GM12878 (cell line): ENCODE measurements at regions not wholly inside any gene's neighbourhood (a gene's known extent, or its start where the extent isn't known, plus 50 kb on each side); places are given as distances from the start of the nearest gene placed in this dataset.

ENCODE experiments used
- ATAC-seq: fragments of 200-7000 bp; cut with Tn5 transposase; 3 replicates; pipeline ENCODE4 v1.9.1; 2020; ENCODE audit warnings: mild to moderate bottlenecking, moderate library complexity
- BruUV-seq: library from RNA; stranded (reverse); fragments of 400-500 nt; replicated peaks from 2 replicates; lab custom pipeline; 2021; lab: Mats Ljungman, UMichigan
- CTCF ChIA-PET: fragments of 300-600 bp; sonication (Branson Sonifier 250); formaldehyde crosslinking; extraction: SDS; loops from one replicate; lab custom pipeline; 2021; ENCODE audit warnings: inconsistent platforms; lab: Yijun Ruan, JAX
- POLR2A ChIA-PET: fragments of 350-600 bp; formaldehyde crosslinking; extraction: SDS; loops from one replicate; lab custom pipeline; 2021; ENCODE audit warnings: inconsistent platforms; lab: Charles Lee
- RAD21 ChIA-PET: fragments of 300-600 bp; sonication (Branson Sonifier 250); formaldehyde crosslinking; loops from one replicate; lab custom pipeline; 2023; ENCODE audit warnings: antibody characterized with exemption; ENCODE audit not compliant: unreplicated experiment; lab: Charles Lee
- SMC1A ChIA-PET: fragments of 300-600 bp; sonication (Branson Sonifier 250); formaldehyde crosslinking; loops from one replicate; lab custom pipeline; 2023; ENCODE audit not compliant: unreplicated experiment, uncharacterized antibody; lab: Charles Lee
- DNase-seq: peaks from one replicate; pipeline ENCODE4 v3.0.0-alpha.2; 2011; ENCODE audit warnings: low read depth, low spot score
- FAIRE-seq: peaks from 3 replicates; lab custom pipeline; 2011; peaks lifted over from hg19 to GRCh38; lab: Jason Lieb, UNC
- H2AFZ ChIP-seq: 2 replicates; pipeline ENCODE4 v1.6.0; 2011; ENCODE audit warnings: low read depth, low read length, control low read depth; ENCODE audit not compliant: control insufficient read depth
- H3K27ac ChIP-seq: 2 replicates; pipeline ENCODE4 v1.5.1; 2011; ENCODE audit warnings: control low read depth; ENCODE audit not compliant: control insufficient read depth, insufficient read depth
- H3K27me3 ChIP-seq, 2 experiments: replicated peaks in 1 of 2; 2 replicates each; pipeline versions ENCODE4 v1.6.0 to v1.6.1; 2011; ENCODE audit warnings: low read length in 1 of 2; ENCODE audit not compliant: control insufficient read depth in 2 of 2, insufficient read depth in 2 of 2
- H3K36me3 ChIP-seq, 2 experiments: 2 replicates each; pipeline ENCODE4 v1.5.1; 2011; ENCODE audit warnings: low read length in 1 of 2; ENCODE audit not compliant: control insufficient read depth in 2 of 2, insufficient read depth in 2 of 2
- H3K4me1 ChIP-seq: 2 replicates; pipeline ENCODE4 v1.6.1; 2011; ENCODE audit warnings: mild to moderate bottlenecking, low read length, moderate library complexity, mixed read lengths; ENCODE audit not compliant: control insufficient read depth, insufficient read depth
- H3K4me2 ChIP-seq: 2 replicates; pipeline ENCODE4 v1.6.0; 2011; ENCODE audit warnings: control low read depth; ENCODE audit not compliant: control insufficient read depth, insufficient read depth
- H3K4me3 ChIP-seq: fragments of 200-600 bp; sonication (generic); 2 replicates; pipeline ENCODE4 v1.5.1; 2016
- H3K79me2 ChIP-seq: 2 replicates; pipeline ENCODE4 v1.6.0; 2011; ENCODE audit warnings: low read length; ENCODE audit not compliant: control insufficient read depth, insufficient read depth
- H3K9ac ChIP-seq: 2 replicates; pipeline ENCODE4 v1.8.0; 2011; ENCODE audit warnings: low read length, control low read depth, mixed read lengths; ENCODE audit not compliant: control insufficient read depth, insufficient read depth
- H3K9me3 ChIP-seq: replicated peaks from 3 replicates; pipeline ENCODE4 v1.5.1; 2011; ENCODE audit warnings: mild to moderate bottlenecking, low read length; ENCODE audit not compliant: control insufficient read depth, insufficient read depth
- H4K20me1 ChIP-seq: 2 replicates; pipeline ENCODE4 v1.6.0; 2011; ENCODE audit not compliant: control insufficient read depth, insufficient read depth
- BRCA1 ChIP-seq: IDR thresholded peaks from 2 replicates; pipeline ENCODE4 v1.6.1; 2011; ENCODE audit warnings: low read depth, low read length, improper control_type of control experiment
- CHD1 ChIP-seq: IDR thresholded peaks from 2 replicates; pipeline ENCODE4 v1.6.1; 2012; ENCODE audit warnings: low read depth, low read length, improper control_type of control experiment
- ETV6 ChIP-seq, 2 experiments: fragments of 450-650 bp in 1 of 2; IDR thresholded peaks in 1 of 2; conservative IDR thresholded peaks in 1 of 2; 2 replicates each; pipeline ENCODE4 v1.6.1; 2014; ENCODE audit warnings: antibody characterized with exemption in 1 of 2, borderline replicate concordance in 1 of 2, low read depth in 1 of 2, mild to moderate bottlenecking in 1 of 2, moderate library complexity in 1 of 2
- NFXL1 ChIP-seq: fragments of 450-650 bp; IDR thresholded peaks from 2 replicates; pipeline ENCODE4 v1.6.1; 2017; ENCODE audit warnings: antibody characterized with exemption, mild to moderate bottlenecking, borderline replicate concordance
- WGBS: methylation state at CpG from one replicate; pipeline ENCODE4 v1.1.6; 2016; ENCODE audit warnings: low lambda C conversion rate; ENCODE audit not compliant: insufficient replicate concordance, insufficient coverage; ENCODE audit errors: missing lambda C conversion rate; 5-methylcytosine and 5-hydroxymethylcytosine counted together
- in situ Hi-C: fragments of 300-500 bp; cut with MboI; formaldehyde crosslinking; loops from 9 replicates; pipeline ENCODE4 v1.14.3; 2018; ENCODE audit warnings: mixed read lengths
- intact Hi-C: fragments of 100-400 bp; cut with micrococcal nuclease; formaldehyde crosslinking; loops from one replicate; pipeline ENCODE4 v1.14.2; 2022; ENCODE audit not compliant: unreplicated experiment

DNA sequence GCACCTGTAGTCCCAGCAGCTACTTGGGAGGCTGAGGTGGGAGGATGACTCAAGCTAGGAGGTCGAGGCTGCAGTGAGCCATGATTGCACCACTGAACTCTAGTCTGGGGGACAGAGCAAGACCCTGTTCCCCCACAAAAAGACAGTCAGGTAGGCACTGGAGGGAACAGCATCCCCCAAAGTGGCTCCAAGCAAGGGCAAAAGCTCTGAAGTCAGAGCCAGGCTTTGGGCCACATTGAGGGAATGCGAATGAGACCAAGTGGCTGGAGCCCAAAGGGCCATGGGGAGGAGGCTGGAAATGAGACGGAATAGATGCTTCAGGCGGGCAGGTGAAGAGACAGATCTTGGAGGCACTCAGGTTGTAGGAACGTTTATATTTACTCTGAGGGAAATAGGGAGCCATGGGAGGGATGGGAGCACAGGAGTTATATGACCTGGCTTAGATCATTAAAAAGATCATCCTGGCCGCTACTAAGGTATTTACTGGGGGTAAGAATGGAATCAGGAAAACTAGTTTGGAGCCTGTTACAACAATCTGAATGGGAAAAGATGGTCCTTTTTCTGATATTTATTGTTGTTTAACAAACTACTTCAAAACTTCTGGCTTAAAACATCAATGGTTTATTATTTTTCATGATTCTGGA, 229.6 kb upstream of the ZNF217 start:
- H3K4me3 ChIP-seq, result no peak overlapping the region
- no peaks in the 10 kb centered on the region for H4K20me1 ChIP-seq
- no peaks in the 10 kb centered on the region for H3K79me2 ChIP-seq
- SMC1A ChIA-PET, result interaction anchor here (1.7 kb wide), 1 partner anchor 8 kb away, joined by 7 read pairs; no protein-coding TSS in a partner anchor
- DNase-seq, result no peak
- no peak overlapping the region for H3K27ac ChIP-seq
- BruUV-seq, result no TSS peak
- WGBS, result 74% methylated on average over 6 of the region's 6 CpGs
- H3K36me3 ChIP-seq, result no peaks in the 10 kb centered on the region
- H3K9me3 ChIP-seq, result no peaks in the 10 kb centered on the region; the same call in 1 of the 3 replicates
- H3K4me2 ChIP-seq, result no peak overlapping the region
- POLR2A ChIA-PET, result no interaction called here
- no peak for ATAC-seq
- no peak overlapping the region for H3K9ac ChIP-seq
- in situ Hi-C loops, result no loop called here
- RAD21 ChIA-PET, result no interaction called here
- TF ChIP-seq NFXL1 (peak; percentile 78), BRCA1 (no peak)
- CTCF ChIA-PET, result interaction anchor here (0.5 kb wide), 1 partner anchor 276 kb away, joined by 3 read pairs; no protein-coding TSS in a partner anchor
- H3K27me3 ChIP-seq, result no peaks in the 10 kb centered on the region
- peaks cover 13% of the 10 kb centered on the region for H3K4me1 ChIP-seq
- no peak overlapping the region for H2AFZ ChIP-seq
- no peak for FAIRE-seq
- intact Hi-C loops, result no loop called here

DNA sequence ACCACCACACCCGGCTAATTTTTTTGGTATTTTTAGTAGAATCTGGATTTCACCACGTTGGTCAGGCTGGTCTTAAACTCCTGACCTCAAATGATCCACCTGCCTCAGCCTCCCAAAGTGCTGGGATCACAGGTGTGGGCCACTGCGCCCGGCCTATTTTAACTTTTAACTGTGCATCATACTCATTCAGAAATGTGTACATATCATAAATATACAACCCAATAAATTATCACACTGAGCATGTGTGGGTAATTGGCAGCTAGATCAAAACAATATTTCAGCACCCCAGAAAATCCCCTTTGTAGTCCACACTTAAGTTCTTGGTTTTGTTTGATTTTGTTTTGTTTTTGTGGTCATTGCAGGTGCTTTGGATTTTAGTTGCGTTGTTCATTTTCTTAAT, 228.9 kb upstream of the ZNF217 start:
- BruUV-seq, result no TSS peak
- DNase-seq (no peak), ATAC-seq (no peak), FAIRE-seq (no peak)
- in situ Hi-C loops, result no loop called here
- ChIA-PET RAD21 (no interaction called here), SMC1A (no interaction called here), CTCF (interaction anchor here (0.5 kb wide), 1 partner anchor 275 kb away, joined by 3 read pairs; no protein-coding TSS in a partner anchor), POLR2A (no interaction called here)
- H3K79me2 ChIP-seq, result no peaks in the 10 kb centered on the region
- H3K9ac ChIP-seq, result no peak overlapping the region
- H3K4me2 ChIP-seq, result no peak overlapping the region
- H2AFZ ChIP-seq, result no peak overlapping the region
- no peak overlapping the region for H3K27ac ChIP-seq
- no peak overlapping the region for H3K4me3 ChIP-seq
- WGBS, result 88% methylated on average over 5 of the region's 5 CpGs
- H3K27me3 ChIP-seq, result no peaks in the 10 kb centered on the region
- H3K36me3 ChIP-seq, result no peaks in the 10 kb centered on the region
- peaks cover 8% of the 10 kb centered on the region for H3K4me1 ChIP-seq
- TF ChIP-seq CHD1, result no peak
- TF ChIP-seq ETV6 (conservative IDR thresholded peaks at IDR 0.05 in 1 of 2, IDR thresholded peaks at IDR 0.05 in 1 of 2; ENCODE audit: borderline replicate concordance in 1 of 2, low read depth in 1 of 2), result peak in 1 of 2 experiments; percentile 77; a peak in 1 of 4 replicates
- peak; percentile 75; the same call in 1 of the 2 replicates for TF ChIP-seq NFXL1
- no peaks in the 10 kb centered on the region; the same call in 1 of the 3 replicates for H3K9me3 ChIP-seq
- intact Hi-C loops, result no loop called here
- no peaks in the 10 kb centered on the region for H4K20me1 ChIP-seq
